Peyer's patch (tissue), 4 donors: ENCODE measurements at regions not wholly inside any gene's neighbourhood (a gene's known extent, or its start where the extent isn't known, plus 50 kb on each side); places are given as distances from the start of the nearest gene placed in this dataset.

Source experiments
- POLR2A ChIP-seq, 2 donors: fragments of 450-650 bp; IDR thresholded peaks; one replicate each; pipeline ENCODE4 v1.5.1; 2017; ENCODE audit warnings: antibody characterized with exemption in 2 of 2, mild to moderate bottlenecking in 2 of 2, moderate library complexity in 2 of 2
- TF ChIP-seq, protein P1 (sequence below), 6 experiments: fragments of 450-650 bp in 4 of 6; fragments of 200-600 bp in 2 of 6; sonication (generic) in 1 of 6; IDR thresholded peaks; one replicate each; pipeline ENCODE4 v1.5.1; 2017 to 2019; ENCODE audit warnings: antibody characterized with exemption in 6 of 6, mild to moderate bottlenecking in 3 of 6, moderate library complexity in 1 of 6

DNA sequence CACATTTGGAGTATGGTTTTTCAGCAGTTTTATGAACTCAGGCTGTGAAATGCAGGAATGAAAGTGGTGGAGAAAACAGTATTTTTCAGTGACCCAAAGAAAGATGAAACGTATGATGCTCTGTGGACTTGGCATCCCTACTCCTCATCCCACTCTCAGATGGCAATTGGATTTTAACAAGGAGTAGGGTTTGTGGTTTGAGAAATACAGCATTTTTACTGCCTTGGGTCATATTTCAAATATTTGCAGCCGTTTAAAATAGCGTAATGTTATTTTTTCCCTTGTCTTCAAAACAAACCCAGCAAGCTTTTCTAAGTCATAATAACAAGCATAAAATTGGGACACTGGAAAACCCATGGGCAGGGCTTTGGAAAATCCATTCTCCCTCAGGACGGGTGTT lies 117.2 kb upstream of the LRIG1 start:
- TF ChIP-seq, protein P1, sequence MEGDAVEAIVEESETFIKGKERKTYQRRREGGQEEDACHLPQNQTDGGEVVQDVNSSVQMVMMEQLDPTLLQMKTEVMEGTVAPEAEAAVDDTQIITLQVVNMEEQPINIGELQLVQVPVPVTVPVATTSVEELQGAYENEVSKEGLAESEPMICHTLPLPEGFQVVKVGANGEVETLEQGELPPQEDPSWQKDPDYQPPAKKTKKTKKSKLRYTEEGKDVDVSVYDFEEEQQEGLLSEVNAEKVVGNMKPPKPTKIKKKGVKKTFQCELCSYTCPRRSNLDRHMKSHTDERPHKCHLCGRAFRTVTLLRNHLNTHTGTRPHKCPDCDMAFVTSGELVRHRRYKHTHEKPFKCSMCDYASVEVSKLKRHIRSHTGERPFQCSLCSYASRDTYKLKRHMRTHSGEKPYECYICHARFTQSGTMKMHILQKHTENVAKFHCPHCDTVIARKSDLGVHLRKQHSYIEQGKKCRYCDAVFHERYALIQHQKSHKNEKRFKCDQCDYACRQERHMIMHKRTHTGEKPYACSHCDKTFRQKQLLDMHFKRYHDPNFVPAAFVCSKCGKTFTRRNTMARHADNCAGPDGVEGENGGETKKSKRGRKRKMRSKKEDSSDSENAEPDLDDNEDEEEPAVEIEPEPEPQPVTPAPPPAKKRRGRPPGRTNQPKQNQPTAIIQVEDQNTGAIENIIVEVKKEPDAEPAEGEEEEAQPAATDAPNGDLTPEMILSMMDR (IDR thresholded peaks at IDR 0.05), result no peak
- TF ChIP-seq POLR2A (IDR thresholded peaks at IDR 0.05), result no peak
